ENCODE measurements at regions not wholly inside any gene's neighbourhood (a gene's known extent, or its start where the extent isn't known, plus 50 kb on each side); places are given as distances from the start of the nearest gene placed in this dataset.
A peak's percentile ranks its signal among the peaks of the same experiment; 100 is the strongest.

DNA sequence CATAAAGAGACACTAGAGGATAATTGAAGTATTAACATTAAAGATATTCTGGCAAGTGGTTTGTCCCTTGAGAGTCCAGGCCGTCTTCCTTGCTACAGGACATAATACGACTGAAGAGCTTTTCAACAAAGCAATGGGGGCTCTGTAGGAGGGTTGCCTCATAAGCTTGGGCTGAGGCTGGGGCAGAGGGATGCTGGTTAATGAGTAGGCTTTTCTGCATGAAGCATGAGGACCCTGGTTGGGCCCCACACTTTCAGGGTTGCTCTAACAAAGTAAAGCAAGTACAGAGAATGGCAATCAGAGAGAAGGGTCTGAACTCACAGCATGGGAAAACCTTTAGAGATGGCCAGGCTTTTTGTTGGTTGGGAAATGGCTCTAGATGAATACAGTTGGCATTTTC, 281.3 kb downstream of the IDS start:
- H3K27ac ChIP-seq = no peak overlapping the region
- 56 to 58% methylated on average over 2 of the region's 2 CpGs for WGBS, 2 donors
- H3K36me3 ChIP-seq = no peaks in the 10 kb centered on the region
- TF ChIP-seq, protein P1, sequence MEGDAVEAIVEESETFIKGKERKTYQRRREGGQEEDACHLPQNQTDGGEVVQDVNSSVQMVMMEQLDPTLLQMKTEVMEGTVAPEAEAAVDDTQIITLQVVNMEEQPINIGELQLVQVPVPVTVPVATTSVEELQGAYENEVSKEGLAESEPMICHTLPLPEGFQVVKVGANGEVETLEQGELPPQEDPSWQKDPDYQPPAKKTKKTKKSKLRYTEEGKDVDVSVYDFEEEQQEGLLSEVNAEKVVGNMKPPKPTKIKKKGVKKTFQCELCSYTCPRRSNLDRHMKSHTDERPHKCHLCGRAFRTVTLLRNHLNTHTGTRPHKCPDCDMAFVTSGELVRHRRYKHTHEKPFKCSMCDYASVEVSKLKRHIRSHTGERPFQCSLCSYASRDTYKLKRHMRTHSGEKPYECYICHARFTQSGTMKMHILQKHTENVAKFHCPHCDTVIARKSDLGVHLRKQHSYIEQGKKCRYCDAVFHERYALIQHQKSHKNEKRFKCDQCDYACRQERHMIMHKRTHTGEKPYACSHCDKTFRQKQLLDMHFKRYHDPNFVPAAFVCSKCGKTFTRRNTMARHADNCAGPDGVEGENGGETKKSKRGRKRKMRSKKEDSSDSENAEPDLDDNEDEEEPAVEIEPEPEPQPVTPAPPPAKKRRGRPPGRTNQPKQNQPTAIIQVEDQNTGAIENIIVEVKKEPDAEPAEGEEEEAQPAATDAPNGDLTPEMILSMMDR (IDR thresholded peaks at IDR 0.05) = no peak
- H3K4me3 ChIP-seq = no peak overlapping the region
- intact Hi-C loops (cut with DNase I) = no loop called here
- peaks cover 0 to 10% (median 0%) of the 10 kb centered on the region in 11 donors for H3K9me3 ChIP-seq
- ATAC-seq = no peak
- no peaks in the 10 kb centered on the region for H3K27me3 ChIP-seq
- H3K4me1 ChIP-seq = no peaks in the 10 kb centered on the region
- no peak for DNase-seq

DNA sequence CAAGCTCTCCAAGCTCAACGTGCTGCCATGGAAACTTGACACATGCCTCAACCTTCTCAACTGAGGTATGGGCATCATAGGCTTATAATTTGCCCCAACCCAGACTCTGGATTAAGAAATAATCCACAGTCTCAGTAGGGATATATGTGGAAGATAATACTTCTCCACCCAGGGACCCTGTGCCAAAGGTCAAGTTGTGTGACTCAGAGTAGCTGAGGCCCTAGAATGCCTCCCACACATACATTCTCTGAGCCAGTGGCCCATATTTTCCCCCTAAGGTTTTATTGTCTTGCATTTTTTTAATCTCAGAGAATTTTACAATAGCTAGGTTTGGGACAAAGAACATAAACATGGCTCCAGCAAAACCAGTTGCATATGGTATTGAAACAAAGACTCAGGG, 283.1 kb downstream of the IDS start:
- intact Hi-C loops (cut with DNase I) = no loop called here
- ATAC-seq = no peak
- H3K4me1 ChIP-seq = no peaks in the 10 kb centered on the region
- 60 to 87% methylated on average over 1 of the region's 1 CpG for WGBS, 2 donors
- H3K4me3 ChIP-seq = no peak overlapping the region
- H3K9me3 ChIP-seq = peaks cover 0 to 3% (median 0%) of the 10 kb centered on the region in 11 donors
- no peak for DNase-seq
- no peaks in the 10 kb centered on the region for H3K27me3 ChIP-seq
- TF ChIP-seq, protein P1 (IDR thresholded peaks at IDR 0.05) = no peak
- no peak overlapping the region for H3K27ac ChIP-seq
- no peaks in the 10 kb centered on the region for H3K36me3 ChIP-seq

DNA sequence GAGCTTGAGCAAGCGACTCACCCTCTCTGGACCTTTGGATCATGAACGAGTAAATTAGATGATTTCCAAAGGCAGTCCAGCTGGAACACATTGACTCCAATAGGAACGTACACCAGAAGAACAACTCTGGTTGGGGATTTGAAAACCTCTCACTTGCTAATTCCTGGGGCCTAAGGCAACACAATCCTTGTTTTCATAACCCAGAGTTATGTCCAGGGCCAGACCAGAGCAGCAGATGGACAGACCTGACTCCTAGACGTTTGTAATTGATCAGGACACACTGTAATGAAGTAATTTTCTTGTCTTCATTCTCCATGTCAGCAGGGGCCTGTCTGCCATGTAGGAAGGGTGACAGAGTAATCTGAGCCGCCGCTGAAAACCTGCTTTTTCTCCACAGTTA, 283.9 kb downstream of the IDS start:
- no peak overlapping the region for H3K4me3 ChIP-seq
- peak in 1 of 8 donors; percentile 42 for ATAC-seq

DNA sequence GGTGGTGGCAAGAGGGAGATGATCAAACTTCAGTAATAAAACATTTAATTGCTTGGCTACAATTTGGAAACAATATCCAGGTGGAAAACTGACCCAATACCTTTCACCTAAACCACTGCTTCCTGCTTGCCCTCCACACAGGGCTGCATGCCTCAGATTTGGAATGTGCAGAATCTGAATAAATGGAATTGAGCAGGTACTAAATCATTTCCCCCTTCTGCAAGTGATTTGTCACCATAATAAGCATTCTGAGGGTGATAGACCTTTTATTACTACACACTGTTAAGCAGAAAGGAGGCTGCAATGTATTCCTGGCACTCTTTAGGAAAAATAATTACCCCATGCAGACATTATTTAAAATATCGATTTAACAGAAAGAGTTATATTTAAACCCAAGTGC, 291.8 kb downstream of the IDS start:
- 78 to 86% methylated on average over 1 of the region's 1 CpG for WGBS, 2 donors
- intact Hi-C loops (cut with DNase I) = no loop called here
- Histone ChIP-seq H3K9me3 (peaks cover 0 to 5% (median 0%) of the 10 kb centered on the region in 11 donors), H3K4me3 (no peak overlapping the region), H3K27ac (no peak overlapping the region), H3K27me3 (no peaks in the 10 kb centered on the region), H3K36me3 (no peaks in the 10 kb centered on the region), H3K4me1 (no peaks in the 10 kb centered on the region)
- DNase-seq (no peak), ATAC-seq (no peak)
- TF ChIP-seq, protein P1 (IDR thresholded peaks at IDR 0.05) = no peak

More for the DNA sequence above, 283.9 kb downstream of the IDS start:
- no peak for DNase-seq
- Histone ChIP-seq H3K36me3 (no peaks in the 10 kb centered on the region), H3K27me3 (no peaks in the 10 kb centered on the region), H3K27ac (no peak overlapping the region), H3K4me1 (no peaks in the 10 kb centered on the region), H3K9me3 (peaks cover 0 to 5% (median 0%) of the 10 kb centered on the region in 11 donors)
- intact Hi-C loops (cut with DNase I) = no loop called here
- WGBS, 2 donors = 26 to 31% methylated on average over 6 of the region's 6 CpGs
- TF ChIP-seq, protein P1 (IDR thresholded peaks at IDR 0.05) = no peak
